ENCODE measurements at regions not wholly inside any gene's neighbourhood (a gene's known extent, or its start where the extent isn't known, plus 50 kb on each side); places are given as distances from the start of the nearest gene placed in this dataset.

DNA sequence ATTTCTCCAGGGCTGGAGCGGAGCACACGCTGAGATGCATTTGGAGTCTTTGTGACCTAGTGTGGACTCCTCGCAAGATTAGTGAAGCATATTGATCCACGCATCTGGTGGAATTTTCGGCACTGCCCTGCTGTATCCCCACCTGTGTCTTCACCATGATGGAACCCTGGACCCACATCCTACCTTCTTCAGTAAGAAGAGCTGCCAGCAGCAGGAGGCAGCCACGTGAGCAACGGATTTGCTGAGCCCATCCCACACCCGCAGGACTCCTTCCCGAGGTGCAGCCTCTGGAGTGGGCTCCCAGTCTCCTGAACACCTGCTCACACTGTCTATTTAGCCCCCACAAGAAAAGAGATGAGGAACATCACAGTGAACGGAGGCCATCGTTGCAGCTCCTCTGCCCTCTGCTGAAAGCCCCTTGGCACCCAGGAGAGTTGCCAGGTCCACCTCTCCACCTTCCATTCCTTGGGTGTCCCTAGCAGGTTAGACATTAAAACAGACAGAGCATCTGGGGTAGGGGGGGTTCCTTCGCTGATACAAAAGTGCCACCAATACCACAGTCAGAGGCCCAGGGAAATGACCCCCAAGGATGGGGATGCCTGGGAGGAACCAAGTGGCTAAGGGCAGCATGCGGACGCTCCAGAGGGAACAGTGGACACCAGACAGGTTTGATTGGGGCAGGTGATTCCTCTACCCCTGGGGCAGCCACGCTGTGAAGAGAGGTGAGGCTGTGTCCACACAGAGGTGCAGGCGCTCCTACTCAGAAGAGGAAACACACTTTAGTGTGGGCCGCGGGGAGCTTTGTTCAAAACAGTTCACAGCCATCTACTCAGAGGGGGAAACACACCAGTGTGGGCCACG lies 302.8 kb upstream of the SALL3 start:
- DNase-seq (ENCODE audit: low read depth in 3 of 3), result no peak

DNA sequence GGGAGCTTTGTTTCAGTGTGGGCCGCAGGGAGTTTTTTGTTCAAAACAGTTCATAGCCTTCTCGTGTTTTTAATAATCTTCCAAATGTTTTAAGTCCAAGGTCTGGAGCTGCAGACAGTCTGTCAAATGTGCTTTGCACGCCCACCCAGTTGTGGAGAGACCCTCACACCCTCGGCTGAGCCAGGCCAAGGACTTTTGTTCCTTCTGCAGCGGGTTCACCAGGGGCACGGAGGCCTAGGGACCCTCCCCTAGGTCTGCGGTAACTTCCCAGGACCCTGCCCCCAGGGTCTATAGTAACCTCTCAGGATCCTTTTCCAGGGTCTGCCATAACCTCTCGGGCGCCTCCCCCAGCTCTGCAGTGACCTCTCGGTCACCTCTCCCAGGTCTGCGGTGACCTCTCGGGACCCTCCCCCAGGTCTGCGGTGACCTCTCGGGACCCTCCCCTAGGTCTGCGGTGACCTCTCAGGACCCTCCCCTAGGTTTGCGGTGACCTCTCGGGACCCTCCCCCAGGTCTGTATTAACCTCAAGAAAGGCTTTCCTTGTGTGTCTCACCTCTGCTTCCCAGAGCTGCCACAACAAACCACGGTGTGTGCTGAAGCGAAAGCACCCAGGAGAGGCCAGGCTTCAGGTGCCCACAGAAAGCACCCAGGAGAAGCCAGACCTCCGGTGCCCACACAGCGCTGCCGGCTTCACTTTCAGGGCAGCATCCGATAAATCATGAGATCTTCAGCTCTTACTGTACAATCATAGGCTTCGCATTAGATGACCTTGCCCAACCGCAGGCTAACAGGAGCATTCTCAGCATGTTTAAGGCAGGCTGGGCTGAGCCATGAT lies 301.9 kb upstream of the SALL3 start:
- no peak for DNase-seq (ENCODE audit: low read depth in 3 of 3)

DNA sequence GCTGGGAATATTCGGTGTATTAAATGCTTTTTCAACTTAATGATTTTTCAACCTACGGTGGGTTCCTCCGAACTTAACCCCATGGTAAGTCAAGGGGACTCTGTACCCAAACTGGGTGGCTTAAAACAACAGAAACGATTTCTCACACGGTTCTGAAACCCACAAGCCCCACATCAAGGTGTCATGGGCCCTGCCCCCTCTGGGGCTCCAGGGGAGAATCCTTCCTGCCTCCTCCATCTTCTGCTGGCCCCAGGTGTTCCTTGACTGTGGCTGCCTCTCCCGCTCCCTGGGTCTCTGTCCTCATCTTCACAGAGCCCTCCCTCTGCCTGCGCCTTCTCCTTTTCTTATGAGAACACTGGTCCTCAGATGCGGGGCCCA lies 301.3 kb upstream of the SALL3 start:
- no peak for DNase-seq (ENCODE audit: low read depth in 3 of 3)

DNA sequence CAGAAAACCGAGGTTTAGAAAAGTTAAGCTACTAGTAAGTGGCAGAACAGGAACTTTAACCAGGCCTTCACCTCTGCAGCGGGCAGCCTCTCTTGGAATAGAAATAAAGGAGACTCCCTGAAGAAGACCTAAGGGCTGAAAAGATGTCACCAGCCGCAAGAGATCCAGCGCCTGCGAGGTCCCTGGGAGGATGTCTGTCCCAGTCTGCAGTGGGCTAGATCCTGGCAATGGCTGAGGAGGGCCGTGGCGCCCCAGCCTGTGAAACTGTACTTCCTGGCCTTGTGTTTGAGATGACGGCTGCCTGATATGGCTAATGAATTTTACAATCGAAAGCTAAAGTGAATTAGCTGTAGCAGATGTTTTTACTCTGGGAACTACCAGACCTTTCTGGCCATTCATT lies 300.6 kb upstream of the SALL3 start:
- DNase-seq (ENCODE audit: low read depth in 3 of 3), result no peak

DNA sequence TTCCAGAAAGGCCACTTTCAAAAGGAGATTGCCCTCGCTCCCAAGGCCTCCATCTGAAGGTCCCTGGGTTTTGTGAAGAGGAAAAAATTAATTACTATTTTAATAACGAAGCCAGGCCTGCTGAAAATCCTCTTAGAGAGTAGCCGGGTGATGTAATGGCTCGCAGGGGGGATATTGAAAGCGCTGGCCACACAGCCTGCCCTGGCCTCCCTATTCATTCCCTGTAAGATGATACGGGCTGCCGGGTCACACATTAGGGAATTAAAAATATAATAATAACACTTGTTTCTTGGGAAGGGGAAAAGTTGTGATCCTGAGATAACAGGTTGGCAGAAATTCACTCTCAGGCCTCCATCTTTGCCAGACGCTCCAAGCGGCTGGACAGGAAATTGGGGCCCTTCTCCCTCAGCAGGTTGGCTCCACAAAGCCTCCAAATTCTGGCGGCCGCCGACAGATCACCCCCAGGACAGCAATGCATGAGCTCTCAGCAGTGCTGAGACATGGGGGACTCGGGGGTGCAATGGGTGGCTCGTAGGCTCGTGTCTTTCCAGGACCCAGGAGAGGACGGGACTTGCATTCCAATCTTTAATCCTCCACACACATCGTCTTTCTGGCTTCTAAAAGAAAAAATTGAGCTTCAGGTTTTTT lies 299.9 kb upstream of the SALL3 start:
- no peak for DNase-seq (ENCODE audit: low read depth in 3 of 3)

DNA sequence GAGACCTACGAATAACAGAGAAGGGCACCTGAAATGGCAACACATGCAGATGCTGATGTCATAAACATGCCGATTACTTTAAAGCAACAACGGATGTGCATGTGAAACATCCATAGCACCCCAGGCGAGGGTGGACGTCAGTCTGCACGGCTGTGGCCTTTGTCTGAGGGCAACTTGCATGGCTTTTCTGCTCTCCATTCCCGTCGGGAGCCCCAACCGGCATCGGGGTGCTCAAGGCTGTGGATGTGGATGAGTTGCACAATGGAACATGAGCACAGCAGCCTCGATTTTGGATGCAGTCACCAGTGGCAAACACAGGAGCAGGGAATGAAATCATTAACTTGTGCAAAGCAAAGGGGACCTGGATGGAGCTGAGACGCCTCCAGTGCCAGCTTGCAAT lies 298.2 kb upstream of the SALL3 start:
- DNase-seq (ENCODE audit: low read depth in 3 of 3), result no peak

DNA sequence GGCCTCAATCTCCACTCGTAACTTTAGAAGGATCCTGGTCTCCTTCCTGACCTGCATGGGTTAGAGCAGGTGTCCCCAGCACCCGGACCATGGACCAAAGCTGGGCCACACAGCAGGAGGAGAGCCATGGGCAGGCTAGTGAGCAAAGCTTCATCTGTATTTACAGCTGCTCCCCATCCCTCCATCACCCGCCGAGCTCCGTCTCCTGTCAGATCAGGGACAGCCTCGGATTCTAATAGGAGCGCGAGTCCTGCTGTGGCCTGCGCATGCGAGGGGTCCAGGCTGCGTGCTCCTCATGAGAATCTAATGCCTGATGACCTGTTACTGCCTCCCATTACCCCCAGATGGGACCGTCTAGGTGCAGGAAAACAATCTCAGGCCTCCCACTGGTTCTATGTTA lies 297.7 kb upstream of the SALL3 start:
- DNase-seq (ENCODE audit: low read depth in 3 of 3), result no peak

DNA sequence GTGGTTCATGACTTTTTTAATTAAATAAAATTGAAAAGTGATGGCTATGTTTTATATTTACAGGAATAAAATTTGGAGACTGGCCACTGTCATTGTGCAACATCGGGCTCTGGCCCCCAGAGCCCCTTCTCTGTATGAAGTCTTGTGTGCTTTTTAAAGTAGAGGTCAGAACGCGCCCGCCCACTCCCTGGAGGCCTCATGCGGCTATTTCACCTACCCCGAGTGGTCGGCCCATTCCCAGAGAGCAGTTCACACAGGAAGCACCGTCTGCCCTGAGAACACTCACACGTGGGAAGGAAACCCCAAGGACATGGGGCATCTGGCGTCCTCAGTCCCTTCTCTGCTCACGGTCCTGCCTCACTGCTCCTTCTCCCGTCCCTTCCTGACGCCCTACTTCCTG lies 296.9 kb upstream of the SALL3 start:
- no peak for DNase-seq (ENCODE audit: low read depth in 3 of 3)

DNA sequence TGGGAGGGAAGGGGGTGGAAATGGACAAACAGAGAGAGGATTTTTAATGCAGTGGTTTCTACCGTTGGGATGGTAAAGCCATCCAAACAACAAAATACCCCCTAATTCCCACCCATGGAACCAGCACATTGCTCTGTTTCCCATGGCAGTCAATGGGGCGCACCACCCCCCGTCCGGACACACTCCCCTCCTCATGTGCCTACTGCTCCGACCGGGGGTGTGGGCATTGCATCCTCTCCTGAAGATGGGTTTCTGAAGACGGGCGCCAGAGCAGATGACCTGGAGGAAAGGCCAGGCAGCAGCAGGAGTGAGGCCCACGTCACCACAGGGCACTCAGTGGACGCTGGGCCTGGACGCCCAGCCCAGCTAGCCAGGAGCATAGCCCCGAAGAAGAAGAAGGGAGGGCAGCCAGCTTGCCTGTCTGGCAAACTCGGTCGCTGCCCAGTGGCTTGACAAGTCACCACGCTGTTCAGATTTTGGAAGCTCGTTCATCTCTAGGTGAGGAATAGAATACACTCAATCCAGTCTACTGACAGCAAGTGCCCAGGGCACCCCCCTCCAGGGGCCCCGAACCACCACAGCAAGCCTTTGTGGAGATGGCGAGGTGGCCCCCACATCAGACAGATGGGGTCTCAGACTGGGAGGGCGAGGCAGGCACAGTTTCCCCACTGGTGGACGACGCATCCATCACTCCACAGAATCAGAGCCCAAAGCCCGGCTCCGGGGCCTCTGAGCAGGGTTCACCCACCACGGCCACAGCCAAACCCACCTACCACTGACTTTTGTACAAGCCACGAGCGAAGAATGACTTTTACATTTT lies 296.2 kb upstream of the SALL3 start:
- DNase-seq (ENCODE audit: low read depth in 3 of 3), result no peak

DNA sequence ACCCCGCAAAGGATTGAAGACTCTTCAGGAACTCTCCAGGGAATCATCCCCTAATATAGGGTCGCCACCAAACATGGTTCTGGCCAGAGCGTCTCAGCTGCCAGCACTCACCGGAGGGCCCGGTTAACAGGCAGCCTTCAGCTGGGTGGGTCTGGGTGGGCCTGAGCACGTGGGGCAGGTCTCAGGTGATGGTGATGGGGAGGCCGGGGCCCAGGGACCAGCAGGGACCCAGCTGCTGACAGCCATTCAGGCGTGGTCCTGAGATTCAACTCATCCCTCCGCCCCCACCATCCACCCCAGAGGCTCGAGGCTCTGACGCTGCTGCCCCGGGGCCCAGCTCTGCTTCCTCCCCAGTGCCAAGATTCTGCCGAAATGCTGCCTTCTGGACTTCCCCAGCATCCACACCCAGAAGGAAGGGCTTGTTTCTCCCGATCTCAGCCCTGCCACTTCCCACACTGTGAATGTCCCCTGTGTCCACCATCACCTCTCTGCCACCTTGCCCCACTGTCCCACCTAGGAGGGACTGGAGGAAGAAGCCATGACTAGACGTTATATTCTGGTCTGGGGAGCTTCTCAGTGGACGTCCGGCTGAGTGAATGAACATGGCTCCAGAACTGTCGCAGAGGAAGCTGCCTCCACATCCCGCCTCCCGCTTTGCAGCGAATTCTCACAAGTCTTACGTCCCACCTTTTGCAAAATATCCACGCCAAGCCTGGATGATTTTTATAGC lies 294.2 kb upstream of the SALL3 start:
- DNase-seq (ENCODE audit: low read depth in 3 of 3), result no peak

DNA sequence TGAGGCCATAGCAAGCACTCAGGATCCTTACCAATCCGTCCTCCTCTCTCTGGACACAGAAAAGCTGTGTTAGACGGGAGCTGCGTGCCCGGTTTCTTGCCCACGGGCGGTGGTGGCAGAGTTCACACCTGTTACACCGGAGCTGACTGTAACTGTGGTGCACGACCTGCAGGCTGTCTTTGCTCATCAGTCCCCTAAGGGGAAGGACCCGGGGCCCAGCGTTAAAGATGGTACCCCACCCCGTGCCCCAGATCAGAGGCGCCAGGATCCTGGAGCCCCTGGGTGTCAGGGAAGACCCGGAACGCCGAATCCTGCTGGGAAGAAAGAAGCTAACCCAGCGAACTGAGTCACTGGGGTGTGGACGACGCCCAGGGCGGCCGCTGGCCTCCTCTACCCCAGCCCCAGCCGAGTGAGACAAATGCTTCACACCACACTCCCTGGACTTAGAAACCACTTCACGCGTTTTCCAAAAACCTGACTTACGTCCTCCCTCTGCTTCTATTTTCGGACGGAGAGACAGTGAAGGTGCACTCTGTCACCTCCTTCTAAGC lies 293.6 kb upstream of the SALL3 start:
- DNase-seq (ENCODE audit: low read depth in 3 of 3), result no peak

DNA sequence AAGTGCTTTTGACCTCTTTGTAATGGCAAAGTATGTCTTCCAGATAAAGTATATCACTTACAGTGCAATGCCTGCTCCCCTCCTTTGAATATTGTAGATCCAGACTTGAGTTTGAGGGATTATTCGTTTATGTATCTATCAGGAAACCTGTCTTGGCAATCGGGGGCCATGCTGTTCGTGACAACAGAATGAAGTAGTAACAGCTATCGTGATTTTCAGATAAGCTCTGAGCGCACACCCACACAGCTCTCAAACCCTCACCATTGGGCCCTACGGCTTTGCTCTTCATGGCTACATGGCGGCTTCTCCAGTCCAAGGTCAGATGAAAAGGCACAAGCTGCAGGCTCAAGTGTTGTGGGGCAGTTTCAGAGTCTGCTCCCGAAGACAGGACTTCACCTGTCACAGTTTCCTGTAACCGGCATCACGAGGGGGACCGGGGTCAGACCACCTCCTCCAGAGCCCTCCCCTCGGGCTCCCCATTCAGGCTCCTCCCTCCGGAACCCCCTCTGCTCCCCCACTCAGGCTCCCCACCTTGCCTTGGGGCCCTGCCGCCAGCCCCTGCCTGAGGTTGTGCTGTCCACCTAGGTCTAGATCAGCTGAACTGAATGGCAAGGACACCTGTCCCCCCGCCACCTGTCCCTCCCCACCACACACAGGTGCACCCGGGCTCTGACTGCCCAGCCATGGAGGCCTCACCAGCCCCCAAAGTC lies 292.5 kb upstream of the SALL3 start:
- DNase-seq (ENCODE audit: low read depth in 3 of 3), result no peak

DNA sequence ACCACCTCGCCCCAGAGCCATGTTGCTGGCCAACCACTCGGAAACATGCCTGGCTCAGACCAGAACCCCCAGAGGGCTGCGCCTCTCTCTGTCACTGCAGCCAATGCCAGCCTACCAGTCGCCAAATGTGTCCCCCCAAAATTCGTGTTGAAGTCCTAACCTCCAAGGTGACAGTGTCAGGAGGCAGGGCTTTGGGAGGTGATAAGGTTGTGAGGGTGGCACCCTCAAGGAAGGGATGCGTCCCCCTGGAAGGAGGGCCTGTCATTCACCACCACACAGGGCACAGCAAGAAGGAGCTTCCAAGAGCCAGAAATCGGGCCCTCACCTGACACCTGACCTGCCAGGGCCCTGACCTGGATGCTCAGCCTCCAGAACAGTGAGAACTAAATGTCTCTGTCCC lies 291.9 kb upstream of the SALL3 start:
- no peak for DNase-seq (ENCODE audit: low read depth in 3 of 3)

DNA sequence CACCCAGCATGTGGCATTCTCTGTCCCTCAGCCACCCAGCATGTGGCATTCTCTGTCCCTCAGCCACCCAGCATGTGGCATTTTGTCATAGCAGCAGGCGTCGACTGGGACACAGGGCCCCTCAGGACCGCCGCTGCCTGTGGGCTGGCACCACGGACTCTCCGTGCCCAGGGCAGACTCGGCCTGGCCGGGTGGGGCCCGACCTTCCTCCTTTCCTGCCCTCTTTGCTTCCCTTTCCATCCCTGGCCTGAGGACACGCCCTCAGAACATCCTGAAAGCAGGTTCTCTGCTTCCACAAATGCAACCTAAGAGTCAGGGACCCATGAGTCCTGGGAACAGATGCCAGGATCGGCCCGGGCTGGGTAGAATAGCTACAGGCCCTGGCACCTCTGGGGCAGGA lies 291.4 kb upstream of the SALL3 start:
- no peak for DNase-seq (ENCODE audit: low read depth in 3 of 3)

DNA sequence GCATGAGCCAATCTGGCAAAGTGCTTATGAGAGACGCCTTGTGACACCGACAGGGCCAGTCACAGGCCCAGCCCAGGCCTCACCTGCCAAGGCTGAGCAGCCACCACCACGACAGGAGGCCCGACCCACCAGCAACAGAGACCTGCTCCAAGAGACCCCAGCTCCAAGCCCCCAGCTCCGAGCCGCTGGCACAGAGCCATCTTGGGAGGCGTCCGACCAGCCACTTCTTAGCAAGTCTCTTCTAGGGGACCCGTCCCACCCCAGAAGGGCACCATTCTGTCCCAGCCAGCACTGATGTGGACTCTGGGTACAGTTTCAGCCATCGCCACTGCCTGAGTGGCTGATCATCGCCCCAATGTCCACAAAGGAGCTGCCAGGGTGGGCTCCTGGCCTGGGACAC lies 290.7 kb upstream of the SALL3 start:
- DNase-seq (ENCODE audit: low read depth in 3 of 3), result no peak

DNA sequence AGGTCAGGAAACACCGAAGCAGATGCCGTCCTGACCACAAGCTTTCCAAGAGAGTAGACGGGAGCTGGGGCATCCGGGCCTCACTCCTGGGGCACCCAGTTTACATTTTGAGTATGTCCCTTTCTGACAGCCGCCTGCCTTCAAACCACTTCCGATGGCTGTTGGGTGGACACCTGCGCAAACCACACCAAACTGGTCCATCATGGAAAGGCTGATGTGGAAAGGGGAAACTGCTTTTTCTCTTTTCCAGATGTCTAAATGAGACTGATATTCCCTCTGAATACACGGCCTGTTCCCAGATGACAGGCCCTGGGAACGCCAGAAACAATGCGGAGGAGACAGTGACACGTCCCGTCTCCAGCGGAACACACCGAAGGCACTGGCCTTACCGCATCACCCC lies 290.0 kb upstream of the SALL3 start:
- DNase-seq (ENCODE audit: low read depth in 3 of 3), result no peak

DNA sequence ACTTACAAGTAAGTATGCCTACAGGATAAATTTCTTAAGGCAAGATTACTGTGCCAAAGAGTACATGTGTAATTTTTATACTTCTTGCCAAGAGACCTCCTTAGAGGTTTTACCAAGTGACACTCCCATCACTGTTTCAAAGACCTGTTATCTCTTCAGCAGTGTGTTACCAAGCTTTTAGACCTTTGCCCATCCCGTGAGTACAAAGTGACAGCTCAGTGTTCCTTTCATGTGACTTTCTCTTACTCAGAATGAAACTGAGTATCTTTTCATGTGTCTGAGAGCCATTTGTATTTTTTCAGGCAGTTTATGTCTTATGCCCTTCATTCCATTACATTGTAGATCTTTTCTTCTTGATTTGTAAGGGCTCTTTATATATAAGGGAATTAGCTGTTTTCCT lies 287.5 kb upstream of the SALL3 start:
- no peak for DNase-seq (ENCODE audit: low read depth in 3 of 3)

DNA sequence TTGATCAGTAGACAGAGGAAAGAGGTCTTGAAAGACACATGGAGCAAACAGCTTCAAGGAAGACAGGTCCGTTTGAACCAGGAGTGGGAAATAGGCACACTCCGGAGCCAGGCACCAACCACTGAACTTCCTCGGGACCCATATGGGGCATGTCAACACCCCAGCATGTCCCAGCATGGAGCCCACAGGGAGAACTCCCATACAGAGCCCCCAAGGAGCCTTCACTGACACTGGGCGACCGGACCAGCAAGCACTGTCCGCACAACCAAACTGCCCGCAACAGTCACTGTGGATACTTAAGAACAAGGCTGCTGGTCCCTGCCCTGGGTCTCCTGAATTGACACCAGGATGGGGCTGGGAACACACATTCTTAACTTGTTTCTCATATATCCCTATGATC lies 286.2 kb upstream of the SALL3 start:
- no peak for DNase-seq (ENCODE audit: low read depth in 3 of 3)

DNA sequence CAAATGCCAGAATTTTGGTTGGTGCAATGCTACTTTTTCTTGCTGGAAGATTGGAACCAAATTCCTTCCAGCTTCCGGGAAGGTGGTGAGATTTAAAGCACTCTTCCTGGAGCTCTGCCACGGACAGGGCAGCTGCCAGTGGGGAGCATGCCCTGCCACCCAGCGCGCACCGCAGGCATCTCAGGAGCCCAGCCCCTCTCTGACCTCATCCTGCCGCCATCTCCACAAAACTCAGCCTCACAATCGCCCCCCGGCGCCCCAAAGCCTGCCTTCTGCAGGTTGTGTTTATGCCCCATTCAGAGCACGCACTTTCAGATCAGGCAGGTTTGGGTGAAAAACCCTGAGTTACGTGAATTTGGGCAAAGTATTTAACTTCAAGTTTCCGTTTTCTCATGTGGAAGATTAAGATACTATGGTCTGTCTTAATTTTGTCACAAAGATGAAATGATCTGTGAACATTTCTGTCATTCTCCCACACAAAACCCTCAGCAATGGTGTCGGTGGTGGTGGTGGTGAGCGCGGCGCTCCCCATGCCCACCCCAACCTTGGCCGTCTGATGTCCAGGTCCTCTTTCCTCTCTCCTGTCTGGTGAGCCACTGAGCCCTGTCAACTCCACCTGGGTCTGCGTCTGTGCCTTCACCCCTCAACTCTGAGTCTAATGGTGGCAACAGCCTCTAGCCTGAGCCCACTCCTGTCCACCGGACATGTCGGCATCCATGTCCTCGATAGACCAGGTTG lies 282.8 kb upstream of the SALL3 start:
- DNase-seq (ENCODE audit: low read depth in 3 of 3), result no peak

DNA sequence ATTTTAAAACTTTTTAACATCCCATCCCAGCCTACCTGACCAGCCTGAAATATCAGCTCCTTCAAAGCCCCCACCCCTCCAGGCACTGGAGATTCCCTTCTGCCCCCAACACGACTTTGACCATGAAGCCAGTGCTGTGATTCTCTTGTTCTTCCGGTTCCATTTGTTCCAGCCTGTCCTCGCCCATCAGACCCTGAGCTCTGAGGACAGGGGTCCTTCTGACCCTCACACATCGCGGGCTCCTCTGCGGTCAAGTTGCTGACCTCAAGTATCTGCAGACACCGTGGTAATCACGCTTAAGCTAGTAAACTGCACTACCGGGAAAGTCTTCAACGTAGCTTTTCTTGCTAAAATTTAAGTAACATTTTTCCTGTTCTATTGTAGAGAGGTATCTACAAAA lies 282.2 kb upstream of the SALL3 start:
- DNase-seq (ENCODE audit: low read depth in 3 of 3), result no peak

Measured in stimulated activated CD4-positive, alpha-beta T cell treated with anti-CD3 and anti-CD28 coated beads, TNF-alpha, amount 100 ng/mL, for 24 hours (primary cell).